ENCODE measurements at regions not wholly inside any gene's neighbourhood (a gene's known extent, or its start where the extent isn't known, plus 50 kb on each side); places are given as distances from the start of the nearest gene placed in this dataset.

GRCh38 chr11:86726770-86727504 is 54.5 kb upstream of the ME3 start:
- Histone ChIP-seq H3K4me3 (replicated peaks; ENCODE audit: insufficient read depth, low read length) (no peak overlapping the region), H3K27ac (replicated peaks) (no peak overlapping the region), H3K27me3 (ENCODE audit: insufficient read depth, poor library complexity, severe bottlenecking) (no peaks in the 10 kb centered on the region)
- TF ChIP-seq, protein P1, sequence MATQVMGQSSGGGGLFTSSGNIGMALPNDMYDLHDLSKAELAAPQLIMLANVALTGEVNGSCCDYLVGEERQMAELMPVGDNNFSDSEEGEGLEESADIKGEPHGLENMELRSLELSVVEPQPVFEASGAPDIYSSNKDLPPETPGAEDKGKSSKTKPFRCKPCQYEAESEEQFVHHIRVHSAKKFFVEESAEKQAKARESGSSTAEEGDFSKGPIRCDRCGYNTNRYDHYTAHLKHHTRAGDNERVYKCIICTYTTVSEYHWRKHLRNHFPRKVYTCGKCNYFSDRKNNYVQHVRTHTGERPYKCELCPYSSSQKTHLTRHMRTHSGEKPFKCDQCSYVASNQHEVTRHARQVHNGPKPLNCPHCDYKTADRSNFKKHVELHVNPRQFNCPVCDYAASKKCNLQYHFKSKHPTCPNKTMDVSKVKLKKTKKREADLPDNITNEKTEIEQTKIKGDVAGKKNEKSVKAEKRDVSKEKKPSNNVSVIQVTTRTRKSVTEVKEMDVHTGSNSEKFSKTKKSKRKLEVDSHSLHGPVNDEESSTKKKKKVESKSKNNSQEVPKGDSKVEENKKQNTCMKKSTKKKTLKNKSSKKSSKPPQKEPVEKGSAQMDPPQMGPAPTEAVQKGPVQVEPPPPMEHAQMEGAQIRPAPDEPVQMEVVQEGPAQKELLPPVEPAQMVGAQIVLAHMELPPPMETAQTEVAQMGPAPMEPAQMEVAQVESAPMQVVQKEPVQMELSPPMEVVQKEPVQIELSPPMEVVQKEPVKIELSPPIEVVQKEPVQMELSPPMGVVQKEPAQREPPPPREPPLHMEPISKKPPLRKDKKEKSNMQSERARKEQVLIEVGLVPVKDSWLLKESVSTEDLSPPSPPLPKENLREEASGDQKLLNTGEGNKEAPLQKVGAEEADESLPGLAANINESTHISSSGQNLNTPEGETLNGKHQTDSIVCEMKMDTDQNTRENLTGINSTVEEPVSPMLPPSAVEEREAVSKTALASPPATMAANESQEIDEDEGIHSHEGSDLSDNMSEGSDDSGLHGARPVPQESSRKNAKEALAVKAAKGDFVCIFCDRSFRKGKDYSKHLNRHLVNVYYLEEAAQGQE (IDR thresholded peaks at IDR 0.05; ENCODE audit: insufficient replicate concordance, low read depth): no peak
- TF ChIP-seq POLR2AphosphoS5 (IDR thresholded peaks at IDR 0.05; ENCODE audit: low read depth): no peak
- no peak for TF ChIP-seq SPI1 (IDR thresholded peaks at IDR 0.05; ENCODE audit: borderline replicate concordance, low read depth)
- TF ChIP-seq GABPA (IDR thresholded peaks at IDR 0.05; ENCODE audit: low read depth): no peak
- TF ChIP-seq CTCF (IDR thresholded peaks at IDR 0.05; ENCODE audit: insufficient read depth, low read length): no peak
- no peak for DNase-seq (ENCODE audit: low read depth in 1 of 2, low spot score in 1 of 2)

DNA sequence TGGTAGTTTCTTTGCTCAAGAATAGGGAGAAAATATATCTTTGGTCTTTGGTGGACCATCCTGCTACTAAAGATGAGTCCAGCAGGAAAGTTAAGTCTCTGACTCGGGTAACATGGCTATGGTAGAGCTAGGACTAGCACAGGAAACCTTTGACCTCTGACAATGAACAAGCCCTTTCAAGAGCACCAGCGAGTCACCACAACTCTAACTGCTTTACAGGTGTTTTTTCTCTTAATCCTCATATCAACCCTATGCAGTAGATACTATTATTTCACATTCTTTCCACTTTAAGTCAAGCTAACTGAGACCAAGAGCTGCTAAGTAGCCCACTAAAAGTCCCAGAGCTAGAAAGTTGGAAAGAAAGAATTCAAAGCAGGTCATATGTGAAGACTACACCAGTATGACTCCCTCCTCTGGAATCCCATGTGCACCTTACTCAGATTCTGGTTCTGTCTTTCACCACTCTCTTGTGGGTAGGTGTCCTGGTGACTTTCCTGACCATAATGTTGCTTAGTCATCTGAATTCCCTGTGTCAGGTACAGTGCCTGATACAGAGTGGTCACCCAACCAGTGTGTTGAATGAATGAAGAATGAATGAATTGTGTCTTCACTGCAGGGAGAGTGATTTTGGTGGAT is 53.8 kb upstream of the ME3 start:
- Histone ChIP-seq H3K4me3 (replicated peaks; ENCODE audit: insufficient read depth, low read length) (no peak overlapping the region), H3K27ac (replicated peaks) (no peak overlapping the region), H3K27me3 (ENCODE audit: insufficient read depth, poor library complexity, severe bottlenecking) (no peaks in the 10 kb centered on the region)
- TF ChIP-seq, protein P1 (IDR thresholded peaks at IDR 0.05; ENCODE audit: insufficient replicate concordance, low read depth): no peak
- no peak for TF ChIP-seq CTCF (IDR thresholded peaks at IDR 0.05; ENCODE audit: insufficient read depth, low read length)
- no peak for TF ChIP-seq SPI1 (IDR thresholded peaks at IDR 0.05; ENCODE audit: borderline replicate concordance, low read depth)
- no peak for TF ChIP-seq GABPA (IDR thresholded peaks at IDR 0.05; ENCODE audit: low read depth)
- TF ChIP-seq POLR2AphosphoS5 (IDR thresholded peaks at IDR 0.05; ENCODE audit: low read depth): no peak
- no peak for DNase-seq (ENCODE audit: low read depth in 1 of 2, low spot score in 1 of 2)

DNA sequence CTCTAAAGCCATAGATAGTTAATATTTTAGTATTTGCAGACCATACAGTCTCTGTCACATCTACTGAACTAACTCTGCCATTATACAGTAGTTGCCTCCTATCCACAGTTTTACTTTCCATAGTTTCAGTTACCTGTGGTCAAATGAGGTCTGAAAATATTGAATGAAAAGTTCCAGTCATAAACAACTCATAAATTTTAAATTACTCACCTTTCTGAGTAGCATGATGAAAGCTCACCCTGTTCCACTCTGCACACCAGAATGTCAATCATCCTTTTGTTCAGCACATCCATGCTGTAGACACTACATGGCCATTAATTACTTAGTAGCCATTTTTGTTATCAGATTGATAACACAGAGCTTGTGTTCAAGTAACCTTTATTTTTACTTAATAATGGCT is 51.7 kb upstream of the ME3 start:
- no peak for TF ChIP-seq GABPA (IDR thresholded peaks at IDR 0.05; ENCODE audit: low read depth)
- no peak for TF ChIP-seq SPI1 (IDR thresholded peaks at IDR 0.05; ENCODE audit: borderline replicate concordance, low read depth)
- no peak for TF ChIP-seq POLR2AphosphoS5 (IDR thresholded peaks at IDR 0.05; ENCODE audit: low read depth)
- TF ChIP-seq CTCF (IDR thresholded peaks at IDR 0.05; ENCODE audit: insufficient read depth, low read length): no peak
- TF ChIP-seq, protein P1 (IDR thresholded peaks at IDR 0.05; ENCODE audit: insufficient replicate concordance, low read depth): no peak
- DNase-seq (ENCODE audit: low read depth in 1 of 2, low spot score in 1 of 2): no peak
- no peaks in the 10 kb centered on the region for H3K27me3 ChIP-seq (ENCODE audit: insufficient read depth, poor library complexity, severe bottlenecking)
- H3K4me3 ChIP-seq (replicated peaks; ENCODE audit: insufficient read depth, low read length): no peak overlapping the region
- no peak overlapping the region for H3K27ac ChIP-seq (replicated peaks)
